ENCODE measurements at regions not wholly inside any gene's neighbourhood (a gene's known extent, or its start where the extent isn't known, plus 50 kb on each side); places are given as distances from the start of the nearest gene placed in this dataset.

DNA sequence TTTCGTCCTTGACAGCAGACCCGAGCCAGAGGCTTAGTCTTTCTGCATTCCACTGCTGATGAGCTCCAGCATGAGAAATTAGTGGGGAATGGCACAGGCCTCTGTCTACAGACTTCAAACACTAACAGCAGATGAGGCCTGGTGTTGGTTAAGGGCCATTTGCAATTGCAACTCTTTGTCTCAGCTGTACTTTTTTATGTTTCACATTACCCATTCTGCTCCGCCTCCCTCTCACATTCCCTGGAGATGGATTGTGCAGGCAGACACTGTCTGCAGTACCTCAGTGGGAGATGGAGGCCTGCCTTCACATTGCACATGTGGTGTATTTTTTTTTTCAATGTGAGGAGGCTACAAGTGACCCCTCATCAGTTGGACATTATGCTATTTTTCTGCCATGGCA lies 370.2 kb downstream of the DUSP10 start:
- Histone ChIP-seq H2AFZ (ENCODE audit: low read depth, low read length) (no peak overlapping the region), H3K36me3 (ENCODE audit: insufficient read depth, low read length) (no peaks in the 10 kb centered on the region), H3K27ac (ENCODE audit: low read length) (no peak overlapping the region), H3K27me3 (ENCODE audit: insufficient read depth, low read depth, low read length) (no peaks in the 10 kb centered on the region), H3K9me3 (ENCODE audit: low read length) (no peaks in the 10 kb centered on the region), H4K20me1 (ENCODE audit: insufficient read depth) (no peaks in the 10 kb centered on the region), H3K79me2 (replicated peaks; ENCODE audit: insufficient read depth, low read length) (no peaks in the 10 kb centered on the region), H3K4me3 (ENCODE audit: low read length) (no peak overlapping the region), H3K9ac (ENCODE audit: low read length) (no peak overlapping the region), H3K4me2 (ENCODE audit: low read length) (no peak overlapping the region), H3K9me2 (ENCODE audit: insufficient read depth, low read length) (no peaks in the 10 kb centered on the region), H3F3A (ENCODE audit: insufficient read depth, low read length, poor library complexity, severe bottlenecking) (no peaks in the 10 kb centered on the region)
- TF ChIP-seq, protein P1, sequence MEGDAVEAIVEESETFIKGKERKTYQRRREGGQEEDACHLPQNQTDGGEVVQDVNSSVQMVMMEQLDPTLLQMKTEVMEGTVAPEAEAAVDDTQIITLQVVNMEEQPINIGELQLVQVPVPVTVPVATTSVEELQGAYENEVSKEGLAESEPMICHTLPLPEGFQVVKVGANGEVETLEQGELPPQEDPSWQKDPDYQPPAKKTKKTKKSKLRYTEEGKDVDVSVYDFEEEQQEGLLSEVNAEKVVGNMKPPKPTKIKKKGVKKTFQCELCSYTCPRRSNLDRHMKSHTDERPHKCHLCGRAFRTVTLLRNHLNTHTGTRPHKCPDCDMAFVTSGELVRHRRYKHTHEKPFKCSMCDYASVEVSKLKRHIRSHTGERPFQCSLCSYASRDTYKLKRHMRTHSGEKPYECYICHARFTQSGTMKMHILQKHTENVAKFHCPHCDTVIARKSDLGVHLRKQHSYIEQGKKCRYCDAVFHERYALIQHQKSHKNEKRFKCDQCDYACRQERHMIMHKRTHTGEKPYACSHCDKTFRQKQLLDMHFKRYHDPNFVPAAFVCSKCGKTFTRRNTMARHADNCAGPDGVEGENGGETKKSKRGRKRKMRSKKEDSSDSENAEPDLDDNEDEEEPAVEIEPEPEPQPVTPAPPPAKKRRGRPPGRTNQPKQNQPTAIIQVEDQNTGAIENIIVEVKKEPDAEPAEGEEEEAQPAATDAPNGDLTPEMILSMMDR (IDR thresholded peaks at IDR 0.05; ENCODE audit: poor library complexity, severe bottlenecking), result no peak
- TF ChIP-seq TAF1 (IDR thresholded peaks at IDR 0.05; ENCODE audit: low read depth) (no peak), MXI1 (conservative IDR thresholded peaks at IDR 0.05; ENCODE audit: poor library complexity, severe bottlenecking) (no peak)

DNA sequence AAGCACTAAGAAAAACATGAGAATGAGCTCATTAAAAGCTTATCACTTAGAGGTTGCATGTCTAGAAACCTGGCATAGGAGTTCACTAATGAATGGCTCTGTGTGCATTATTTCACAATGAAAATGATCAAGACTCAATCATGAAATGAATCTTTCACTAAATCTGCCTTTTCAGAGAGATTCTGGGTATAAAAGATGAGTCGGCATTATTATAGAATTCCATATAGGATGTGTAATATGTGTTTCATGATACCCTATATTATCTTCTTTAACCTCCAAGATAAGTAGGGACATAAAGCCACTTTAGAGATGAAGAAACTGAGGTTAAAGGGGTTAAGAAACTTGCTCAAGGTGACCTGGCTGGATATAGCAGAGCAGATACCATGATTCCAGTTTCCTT lies 368.1 kb downstream of the DUSP10 start:
- Histone ChIP-seq H4K20me1 (ENCODE audit: insufficient read depth) (no peaks in the 10 kb centered on the region), H3F3A (ENCODE audit: insufficient read depth, low read length, poor library complexity, severe bottlenecking) (no peaks in the 10 kb centered on the region), H3K79me2 (replicated peaks; ENCODE audit: insufficient read depth, low read length) (no peaks in the 10 kb centered on the region), H2AFZ (ENCODE audit: low read depth, low read length) (no peak overlapping the region), H3K27me3 (ENCODE audit: insufficient read depth, low read depth, low read length) (no peaks in the 10 kb centered on the region), H3K9ac (ENCODE audit: low read length) (no peak overlapping the region), H3K27ac (ENCODE audit: low read length) (no peak overlapping the region), H3K4me2 (ENCODE audit: low read length) (no peak overlapping the region), H3K9me2 (ENCODE audit: insufficient read depth, low read length) (no peaks in the 10 kb centered on the region), H3K9me3 (ENCODE audit: low read length) (no peaks in the 10 kb centered on the region), H3K36me3 (ENCODE audit: insufficient read depth, low read length) (no peaks in the 10 kb centered on the region), H3K4me3 (ENCODE audit: low read length) (no peak overlapping the region)
- no peak for TF ChIP-seq RAD21 (conservative IDR thresholded peaks at IDR 0.05)
- TF ChIP-seq EZH2 (IDR thresholded peaks at IDR 0.05; ENCODE audit: borderline replicate concordance, insufficient read depth, low read length, poor library complexity, severe bottlenecking), result no peak
- no peak for TF ChIP-seq SMC3 (conservative IDR thresholded peaks at IDR 0.05; ENCODE audit: poor library complexity)
- no peak for TF ChIP-seq MXI1 (conservative IDR thresholded peaks at IDR 0.05; ENCODE audit: poor library complexity, severe bottlenecking)
- TF ChIP-seq TAF1 (IDR thresholded peaks at IDR 0.05; ENCODE audit: low read depth), result no peak
- TF ChIP-seq EP300 (conservative IDR thresholded peaks at IDR 0.05; ENCODE audit: poor library complexity, severe bottlenecking), result no peak
- TF ChIP-seq, protein P1 (IDR thresholded peaks at IDR 0.05; ENCODE audit: poor library complexity, severe bottlenecking), result no peak
- TF ChIP-seq, protein P2, sequence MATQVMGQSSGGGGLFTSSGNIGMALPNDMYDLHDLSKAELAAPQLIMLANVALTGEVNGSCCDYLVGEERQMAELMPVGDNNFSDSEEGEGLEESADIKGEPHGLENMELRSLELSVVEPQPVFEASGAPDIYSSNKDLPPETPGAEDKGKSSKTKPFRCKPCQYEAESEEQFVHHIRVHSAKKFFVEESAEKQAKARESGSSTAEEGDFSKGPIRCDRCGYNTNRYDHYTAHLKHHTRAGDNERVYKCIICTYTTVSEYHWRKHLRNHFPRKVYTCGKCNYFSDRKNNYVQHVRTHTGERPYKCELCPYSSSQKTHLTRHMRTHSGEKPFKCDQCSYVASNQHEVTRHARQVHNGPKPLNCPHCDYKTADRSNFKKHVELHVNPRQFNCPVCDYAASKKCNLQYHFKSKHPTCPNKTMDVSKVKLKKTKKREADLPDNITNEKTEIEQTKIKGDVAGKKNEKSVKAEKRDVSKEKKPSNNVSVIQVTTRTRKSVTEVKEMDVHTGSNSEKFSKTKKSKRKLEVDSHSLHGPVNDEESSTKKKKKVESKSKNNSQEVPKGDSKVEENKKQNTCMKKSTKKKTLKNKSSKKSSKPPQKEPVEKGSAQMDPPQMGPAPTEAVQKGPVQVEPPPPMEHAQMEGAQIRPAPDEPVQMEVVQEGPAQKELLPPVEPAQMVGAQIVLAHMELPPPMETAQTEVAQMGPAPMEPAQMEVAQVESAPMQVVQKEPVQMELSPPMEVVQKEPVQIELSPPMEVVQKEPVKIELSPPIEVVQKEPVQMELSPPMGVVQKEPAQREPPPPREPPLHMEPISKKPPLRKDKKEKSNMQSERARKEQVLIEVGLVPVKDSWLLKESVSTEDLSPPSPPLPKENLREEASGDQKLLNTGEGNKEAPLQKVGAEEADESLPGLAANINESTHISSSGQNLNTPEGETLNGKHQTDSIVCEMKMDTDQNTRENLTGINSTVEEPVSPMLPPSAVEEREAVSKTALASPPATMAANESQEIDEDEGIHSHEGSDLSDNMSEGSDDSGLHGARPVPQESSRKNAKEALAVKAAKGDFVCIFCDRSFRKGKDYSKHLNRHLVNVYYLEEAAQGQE (IDR thresholded peaks at IDR 0.05; ENCODE audit: borderline replicate concordance), result no peak
- TF ChIP-seq POLR2AphosphoS5 (IDR thresholded peaks at IDR 0.05), result no peak
